SK-N-MC (cell line): ENCODE measurements at regions not wholly inside any gene's neighbourhood (a gene's known extent, or its start where the extent isn't known, plus 50 kb on each side); places are given as distances from the start of the nearest gene placed in this dataset.

Source experiments
- EZH2 ChIP-seq: fragments of 200-600 bp; sonication (generic); IDR thresholded peaks from one replicate; pipeline ENCODE4 v1.6.1; 2017; ENCODE audit warnings: antibody characterized with exemption
- POLR2AphosphoS5 ChIP-seq: IDR thresholded peaks from 2 replicates; pipeline ENCODE4 v1.6.1; 2012; ENCODE audit warnings: mild to moderate bottlenecking, low read depth, low read length, borderline replicate concordance

DNA sequence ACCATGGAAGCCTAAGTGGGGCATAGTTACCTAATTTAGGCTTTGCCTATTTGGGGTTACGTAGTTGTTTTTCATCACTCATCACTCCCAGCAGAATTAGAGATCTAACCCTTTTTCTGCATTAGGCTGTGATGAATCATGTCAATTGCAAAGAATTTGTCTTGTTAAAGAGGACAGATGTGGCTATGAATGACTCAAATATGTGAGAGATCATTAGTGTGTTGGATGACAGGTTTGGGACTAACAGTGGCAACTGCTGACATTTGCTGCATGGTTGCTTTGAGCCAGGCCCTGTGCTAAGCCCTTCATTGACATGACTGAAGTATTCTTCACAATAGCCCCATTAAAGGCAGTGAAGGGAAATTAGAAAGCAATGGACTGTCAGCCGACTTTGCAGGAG is 83.4 kb upstream of the BMPER start:
- TF ChIP-seq EZH2 (no peak), POLR2AphosphoS5 (no peak)
